Stomach (tissue), 8 donors: ENCODE measurements at regions not wholly inside any gene's neighbourhood (a gene's known extent, or its start where the extent isn't known, plus 50 kb on each side); places are given as distances from the start of the nearest gene placed in this dataset.
"Not testable (repeated sequence)": the region's sequence is repeated elsewhere in the genome, so short reads cannot be mapped to it uniquely, and the experiment has no call there.

Experiments
- DNase-seq, 2 donors: peaks; one replicate each; pipeline versions ENCODE4 v3.0.0 to v3.0.0-alpha.2; 2013 to 2019
- H3K27ac ChIP-seq, 5 donors: fragments of 200-600 bp in 4 of 5; sonication (generic) in 4 of 5; one replicate each; pipeline ENCODE4 v1.5.1; 2013 to 2019; ENCODE audit warnings: mild to moderate bottlenecking in 1 of 5, moderate library complexity in 1 of 5
- H3K27me3 ChIP-seq, 3 donors: fragments of 200-600 bp; sonication (generic); one replicate each; pipeline ENCODE4 v1.5.1; 2017 to 2019; ENCODE audit warnings: mixed run types in 1 of 3
- H3K36me3 ChIP-seq, 4 donors: fragments of 200-600 bp; sonication (generic); 1 replicate in 3 of 4; 2 replicates in 1 of 4; pipeline ENCODE4 v1.5.1; 2016 to 2019
- H3K4me1 ChIP-seq, 4 donors: fragments of 200-600 bp; sonication (generic); one replicate each; pipeline ENCODE4 v1.5.1; 2016 to 2019
- H3K4me3 ChIP-seq, 4 donors: fragments of 200-600 bp; sonication (generic) in 3 of 4; one replicate each; pipeline ENCODE4 v1.5.1; 2016 to 2019; ENCODE audit warnings: mild to moderate bottlenecking in 1 of 4
- H3K9me3 ChIP-seq, 4 donors: fragments of 200-600 bp; sonication (generic); one replicate each; pipeline ENCODE4 v1.5.1; 2016 to 2019
- CTCF ChIP-seq, 7 experiments: fragments of 450-650 bp in 4 of 7; fragments of 200-600 bp in 3 of 7; sonication (generic) in 3 of 7; IDR thresholded peaks; one replicate each; pipeline ENCODE4 v1.5.1; 2016 to 2019; ENCODE audit warnings: antibody characterized with exemption in 7 of 7, control low read depth in 2 of 7, mild to moderate bottlenecking in 1 of 7
- EP300 ChIP-seq: sonication (generic); formaldehyde crosslinking; IDR thresholded peaks from one replicate; pipeline ENCODE4 v1.6.1; 2017; ENCODE audit warnings: antibody characterized with exemption
- POLR2A ChIP-seq, 4 donors: fragments of 450-650 bp; IDR thresholded peaks; one replicate each; pipeline ENCODE4 v1.6.1; 2016; ENCODE audit warnings: antibody characterized with exemption in 4 of 4, control low read depth in 2 of 4, mild to moderate bottlenecking in 1 of 4, moderate library complexity in 1 of 4
- POLR2AphosphoS5 ChIP-seq, 3 donors: sonication (generic); formaldehyde crosslinking; IDR thresholded peaks; one replicate each; pipeline ENCODE4 v1.6.1; 2016; ENCODE audit warnings: antibody characterized with exemption in 3 of 3
- WGBS, 5 donors: extraction: QIAGEN DNeasy Blood & Tissue Kit in 3 of 5; methylation state at CpG; one replicate each; pipeline versions ENCODE4 v1.1.5 to v1.1.7; 2013 to 2018; 5-methylcytosine and 5-hydroxymethylcytosine counted together
- intact Hi-C: fragments of 100-400 bp; cut with DNase I; formaldehyde crosslinking; loops from one replicate; pipeline ENCODE4 v1.15.1; 2023; ENCODE audit warnings: low total_unique reads
- donor health status: healthy with polysubstance abuse.
- donor health status: Bipolar disorder and iron deficiency.
- donor health status: healthy.

GRCh38 chr5:99045871-99046270 lies 117.1 kb upstream of the CHD1 start:
- TF ChIP-seq CTCF (IDR thresholded peaks at IDR 0.05) (no peak), POLR2A (IDR thresholded peaks at IDR 0.05) (no peak), POLR2AphosphoS5 (IDR thresholded peaks at IDR 0.05) (no peak), EP300 (no peak)
- Histone ChIP-seq H3K36me3 (no peaks in the 10 kb centered on the region), H3K27me3 (no peaks in the 10 kb centered on the region), H3K27ac (no peak overlapping the region), H3K9me3 (peaks cover 0 to 7% (median 0%) of the 10 kb centered on the region in 4 donors), H3K4me1 (peaks cover 0 to 9% (median 7%) of the 10 kb centered on the region in 4 donors), H3K4me3 (peak overlapping the region in 1 of 4 donors; percentile 10)
- intact Hi-C loops, result no loop called here
- 15 to 36% (median 30%) methylated on average over 4 of the region's 4 CpGs for WGBS, 5 donors
- DNase-seq, result no peak

- H3K4me1 ChIP-seq, H3K27me3 ChIP-seq, H3K36me3 ChIP-seq, H3K4me3 ChIP-seq, H3K27ac ChIP-seq, intact Hi-C loops, H3K9me3 ChIP-seq, DNase-seq: not testable (repeated sequence)
- WGBS, 5 donors, result 81 to 93% (median 89%) methylated on average over 6 of the region's 6 CpGs
Observed at GRCh38 chr5:99043257-99043656, 114.5 kb upstream of the CHD1 start.

DNA sequence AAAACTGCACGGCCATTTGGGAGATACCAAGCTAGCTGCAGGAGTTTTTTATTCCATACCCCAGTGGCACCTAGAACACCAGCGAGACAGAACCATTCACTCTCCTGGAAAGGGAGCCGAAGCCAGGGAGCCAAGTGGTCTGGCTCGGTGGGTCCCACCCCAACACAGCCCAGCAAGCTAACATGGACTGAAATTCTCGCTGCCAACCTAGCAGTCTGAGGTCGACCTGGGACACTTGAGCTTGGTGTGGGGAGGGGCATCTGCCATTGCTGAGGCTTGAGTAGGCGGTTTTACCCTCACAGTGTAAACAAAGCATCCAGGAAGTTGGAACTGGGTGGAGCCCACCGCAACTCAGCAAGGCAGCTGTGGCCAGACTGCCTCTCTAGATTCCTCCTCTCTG lies 108.9 kb upstream of the CHD1 start:
- 54 to 61% (median 57%) methylated on average over 6 to 8 of the region's 8 CpGs for WGBS, 5 donors
- intact Hi-C loops, result loop anchor here (10.0 kb wide), 1 partner anchor 103 kb away; no protein-coding TSS in a partner anchor
- H3K9me3 ChIP-seq, result peaks cover 0 to 7% (median 0%) of the 10 kb centered on the region in 4 donors
- DNase-seq, result peak; percentile 43 to 58
- H3K36me3 ChIP-seq, result no peaks in the 10 kb centered on the region
- no peak overlapping the region for H3K4me3 ChIP-seq
- peaks cover 0 to 29% (median 9%) of the 10 kb centered on the region in 4 donors for H3K4me1 ChIP-seq
- no peaks in the 10 kb centered on the region for H3K27me3 ChIP-seq
- TF ChIP-seq POLR2AphosphoS5 (IDR thresholded peaks at IDR 0.05) (no peak), POLR2A (IDR thresholded peaks at IDR 0.05) (no peak), CTCF (IDR thresholded peaks at IDR 0.05) (no peak), EP300 (no peak)
- no peak overlapping the region for H3K27ac ChIP-seq

- H3K27me3 ChIP-seq, result no peaks in the 10 kb centered on the region
- 74 to 100% (median 86%) methylated on average over 1 of the region's 1 CpG for WGBS, 5 donors
- no peak for DNase-seq
- intact Hi-C loops, result loop anchor here (10.0 kb wide), 1 partner anchor 101 kb away; no protein-coding TSS in a partner anchor
- H3K36me3 ChIP-seq, result no peaks in the 10 kb centered on the region
- H3K9me3 ChIP-seq, result no peaks in the 10 kb centered on the region
- TF ChIP-seq POLR2A (IDR thresholded peaks at IDR 0.05), result no peak
- no peak for TF ChIP-seq EP300
- no peak for TF ChIP-seq POLR2AphosphoS5 (IDR thresholded peaks at IDR 0.05)
- no peak for TF ChIP-seq CTCF (IDR thresholded peaks at IDR 0.05)
- H3K4me3 ChIP-seq, result no peak overlapping the region
- no peak overlapping the region for H3K27ac ChIP-seq
- H3K4me1 ChIP-seq, result peaks cover 0 to 38% (median 12%) of the 10 kb centered on the region in 4 donors
Observed at GRCh38 chr5:99035942-99036341, 107.1 kb upstream of the CHD1 start.

- Histone ChIP-seq H3K36me3 (no peaks in the 10 kb centered on the region), H3K4me1 (peaks cover 0 to 38% (median 12%) of the 10 kb centered on the region in 4 donors), H3K9me3 (no peaks in the 10 kb centered on the region), H3K27ac (peak overlapping the region in 2 of 5 donors; percentile 66 to 80), H3K27me3 (no peaks in the 10 kb centered on the region), H3K4me3 (no peak overlapping the region)
- TF ChIP-seq POLR2AphosphoS5 (IDR thresholded peaks at IDR 0.05), result peak in 1 of 3 donors; percentile 26
- no peak for TF ChIP-seq POLR2A (IDR thresholded peaks at IDR 0.05)
- intact Hi-C loops, result loop anchor here (10.0 kb wide), 1 partner anchor 100 kb away; no protein-coding TSS in a partner anchor
- peak; percentile 33 to 63 for DNase-seq
- 20 to 44% (median 38%) methylated on average over 1 of the region's 1 CpG for WGBS, 5 donors
Observed at GRCh38 chr5:99034336-99034735, 105.5 kb upstream of the CHD1 start.
